PC-3 (cell line): ENCODE measurements at regions not wholly inside any gene's neighbourhood (a gene's known extent, or its start where the extent isn't known, plus 50 kb on each side); places are given as distances from the start of the nearest gene placed in this dataset.

ENCODE experiments used
- ATAC-seq: fragments of 200-7000 bp; cut with Tn5 transposase; 2 replicates; pipeline ENCODE4 v1.9.1; 2020; ENCODE audit warnings: mild to moderate bottlenecking, moderate library complexity
- BruUV-seq: library from RNA; stranded (reverse); fragments of 400-500 nt; replicated peaks from 2 replicates; lab custom pipeline; 2021; lab: Mats Ljungman, UMichigan
- CTCF ChIA-PET: fragments of 300-600 bp; sonication (Branson Sonifier 250); formaldehyde crosslinking; loops from one replicate; lab custom pipeline; 2022; ENCODE audit warnings: antibody characterized with exemption; lab: Charles Lee
- POLR2A ChIA-PET: fragments of 300-600 bp; sonication (Branson Sonifier 250); formaldehyde crosslinking; loops from one replicate; lab custom pipeline; 2022; ENCODE audit warnings: antibody characterized with exemption; ENCODE audit not compliant: unreplicated experiment; lab: Charles Lee
- DNase-seq: peaks from one replicate; pipeline ENCODE4 v3.0.0-alpha.2; 2015
- H2AFZ ChIP-seq: fragments of 300-600 bp; sonication (generic); 2 replicates; pipeline ENCODE4 v1.6.0; 2016; ENCODE audit warnings: antibody characterized with exemption, low read length
- H3F3A ChIP-seq: fragments of 300-600 bp; sonication (generic); one replicate; pipeline ENCODE4 v1.6.0; 2017; ENCODE audit warnings: antibody characterized with exemption, low read length, control low read depth, mild to moderate bottlenecking; ENCODE audit not compliant: unreplicated experiment
- H3K27ac ChIP-seq: fragments of 300-600 bp; sonication (generic); 2 replicates; pipeline ENCODE4 v1.5.1; 2016; ENCODE audit warnings: mild to moderate bottlenecking, low read length
- H3K27me3 ChIP-seq: fragments of 300-600 bp; sonication (generic); 2 replicates; pipeline ENCODE4 v1.6.1; 2016; ENCODE audit warnings: low read length, mixed read lengths
- H3K36me3 ChIP-seq: fragments of 300-600 bp; sonication (generic); 2 replicates; pipeline ENCODE4 v1.6.1; 2016; ENCODE audit warnings: low read depth, mixed run types, low read length, mixed read lengths
- H3K4me1 ChIP-seq: fragments of 300-600 bp; sonication (generic); 2 replicates; pipeline ENCODE4 v1.5.1; 2016; ENCODE audit warnings: low read length; ENCODE audit not compliant: insufficient read depth
- H3K4me2 ChIP-seq: fragments of 300-600 bp; sonication (generic); 2 replicates; pipeline ENCODE4 v1.6.0; 2016; ENCODE audit warnings: low read length
- H3K4me3 ChIP-seq: fragments of 300-600 bp; sonication (generic); 2 replicates; pipeline ENCODE4 v1.5.1; 2016; ENCODE audit warnings: mild to moderate bottlenecking, low read length, mixed read lengths
- H3K79me2 ChIP-seq: fragments of 300-600 bp; sonication (generic); 2 replicates; pipeline ENCODE4 v1.6.1; 2017; ENCODE audit warnings: low read length, mixed read lengths
- H3K9ac ChIP-seq: fragments of 300-600 bp; sonication (generic); 2 replicates; pipeline ENCODE4 v1.6.0; 2016; ENCODE audit warnings: mild to moderate bottlenecking, low read length
- H3K9me2 ChIP-seq: fragments of 300-600 bp; sonication (generic); replicated peaks from 2 replicates; pipeline ENCODE4 v1.6.1; 2016; ENCODE audit warnings: mixed run types, low read length, mixed read lengths
- H3K9me3 ChIP-seq: fragments of 300-600 bp; sonication (generic); 2 replicates; pipeline ENCODE4 v1.6.1; 2016; ENCODE audit warnings: low read length, mixed read lengths
- H4K20me1 ChIP-seq: fragments of 300-600 bp; sonication (generic); 2 replicates; pipeline ENCODE4 v1.6.1; 2016; ENCODE audit warnings: low read length, mixed read lengths
- CTCF ChIP-seq: fragments of 300-600 bp; sonication (generic); conservative IDR thresholded peaks from 2 replicates; pipeline ENCODE4 v1.5.1; 2017; ENCODE audit warnings: antibody characterized with exemption, low read depth, mild to moderate bottlenecking, low read length
- EZH2 ChIP-seq: fragments of 300-600 bp; sonication (generic); IDR thresholded peaks from one replicate; pipeline ENCODE4 v1.6.1; 2017; ENCODE audit warnings: antibody characterized with exemption, mild to moderate bottlenecking, low read length; ENCODE audit not compliant: unreplicated experiment
- EZH2phosphoT487 ChIP-seq: fragments of 300-600 bp; sonication (generic); IDR thresholded peaks from 2 replicates; pipeline ENCODE4 v1.6.1; 2018; ENCODE audit warnings: mild to moderate bottlenecking, antibody characterized with exemption, low read length, borderline replicate concordance
- intact Hi-C: fragments of 100-400 bp; cut with micrococcal nuclease; formaldehyde crosslinking; loops from 2 replicates; pipeline ENCODE4 v1.9.0; 2023

GRCh38 chr15:57861034-57861638 lies 154.6 kb downstream of the POLR2M start:
- no peaks in the 10 kb centered on the region for H3K9me2 ChIP-seq
- no peak overlapping the region for H2AFZ ChIP-seq
- H3K27ac ChIP-seq = no peak overlapping the region
- peak; percentile 60 for DNase-seq
- H3K36me3 ChIP-seq = no peaks in the 10 kb centered on the region; the same call in 1 of the 2 replicates
- peak; percentile 57 for ATAC-seq
- no TSS peak for BruUV-seq
- POLR2A ChIA-PET = interaction anchor here (0.6 kb wide), 1 partner anchor 196 kb away, joined by 3 read pairs; no protein-coding TSS in a partner anchor
- CTCF ChIA-PET = interaction anchor here (0.6 to 1.8 kb wide), 9 partner anchors 18 to 217 kb away, joined by 3 to 37 read pairs (median 4); no protein-coding TSS in a partner anchor
- H4K20me1 ChIP-seq = no peaks in the 10 kb centered on the region
- no peaks in the 10 kb centered on the region for H3K9me3 ChIP-seq
- no peaks in the 10 kb centered on the region for H3K4me1 ChIP-seq
- no peak overlapping the region for H3K4me3 ChIP-seq
- H3K79me2 ChIP-seq = no peaks in the 10 kb centered on the region
- TF ChIP-seq CTCF (peak; percentile 84), EZH2phosphoT487 (no peak)
- no peak overlapping the region for H3K4me2 ChIP-seq
- no peaks in the 10 kb centered on the region for H3F3A ChIP-seq
- intact Hi-C loops = loop anchor here (1.0 to 10.0 kb wide), 3 partner anchors 110 to 324 kb away; no protein-coding TSS in a partner anchor
- H3K9ac ChIP-seq = no peak overlapping the region
- H3K27me3 ChIP-seq = no peaks in the 10 kb centered on the region

- Histone ChIP-seq H3K79me2 (no peaks in the 10 kb centered on the region), H3K27ac (no peak overlapping the region), H3K36me3 (no peaks in the 10 kb centered on the region; the same call in 1 of the 2 replicates), H3K9me3 (no peaks in the 10 kb centered on the region), H3K4me3 (no peak overlapping the region), H3F3A (no peaks in the 10 kb centered on the region), H3K4me2 (no peak overlapping the region), H3K9me2 (no peaks in the 10 kb centered on the region), H3K9ac (no peak overlapping the region), H3K27me3 (no peaks in the 10 kb centered on the region), H2AFZ (no peak overlapping the region), H3K4me1 (no peaks in the 10 kb centered on the region), H4K20me1 (no peaks in the 10 kb centered on the region)
- no TSS peak for BruUV-seq
- TF ChIP-seq EZH2 = no peak
- no peak for TF ChIP-seq EZH2phosphoT487
- no peak for TF ChIP-seq CTCF
- intact Hi-C loops = loop anchor here (1.0 to 10.0 kb wide), 3 partner anchors 111 to 323 kb away; no protein-coding TSS in a partner anchor
- POLR2A ChIA-PET = no interaction called here
- DNase-seq (peak; percentile 57), ATAC-seq (peak; percentile 85)
- CTCF ChIA-PET = interaction anchor here (1.4 to 1.8 kb wide), 2 partner anchors 111 to 118 kb away, joined by 6 to 37 read pairs; no protein-coding TSS in a partner anchor
Observed at GRCh38 chr15:57861815-57862586, 155.5 kb downstream of the POLR2M start.
